Smooth muscle cell (in vitro differentiated cells): ENCODE measurements at regions not wholly inside any gene's neighbourhood (a gene's known extent, or its start where the extent isn't known, plus 50 kb on each side); places are given as distances from the start of the nearest gene placed in this dataset.

Experiments
- DNase-seq: peaks from one replicate; lab custom pipeline; 2025; ENCODE audit not compliant: unreplicated experiment; lab: John Stamatoyannopoulos, UW
- H2AFZ ChIP-seq: fragments of 200-600 bp; sonication (generic); 2 replicates; pipeline ENCODE4 v1.6.0; 2016; ENCODE audit warnings: antibody characterized with exemption, low read depth, mild to moderate bottlenecking
- H3F3A ChIP-seq: fragments of 200-600 bp; sonication (generic); 2 replicates; pipeline ENCODE4 v1.6.0; 2017; ENCODE audit warnings: antibody characterized with exemption, low read depth
- H3K27ac ChIP-seq: fragments of 200-600 bp; sonication (generic); 2 replicates; pipeline ENCODE4 v1.5.1; 2016; ENCODE audit warnings: low read depth, mild to moderate bottlenecking
- H3K27me3 ChIP-seq: fragments of 200-600 bp; sonication (generic); 2 replicates; pipeline ENCODE4 v1.6.1; 2016; ENCODE audit warnings: low read depth, mild to moderate bottlenecking
- H3K36me3 ChIP-seq: fragments of 200-600 bp; sonication (generic); 2 replicates; pipeline ENCODE4 v1.5.1; 2016; ENCODE audit warnings: low read depth
- H3K4me1 ChIP-seq: fragments of 200-600 bp; sonication (generic); 2 replicates; pipeline ENCODE4 v1.5.1; 2016; ENCODE audit warnings: low read depth
- H3K4me2 ChIP-seq: fragments of 200-600 bp; sonication (generic); 2 replicates; pipeline ENCODE4 v1.6.0; 2016; ENCODE audit warnings: mild to moderate bottlenecking
- H3K4me3 ChIP-seq: fragments of 200-600 bp; sonication (generic); 2 replicates; pipeline ENCODE4 v1.5.1; 2016; ENCODE audit warnings: mild to moderate bottlenecking
- H3K79me2 ChIP-seq: fragments of 200-600 bp; sonication (generic); 2 replicates; pipeline ENCODE4 v1.6.0; 2016; ENCODE audit warnings: low read depth, mild to moderate bottlenecking
- H3K9ac ChIP-seq: fragments of 200-600 bp; sonication (generic); 2 replicates; pipeline ENCODE4 v1.6.0; 2016; ENCODE audit warnings: low read depth
- H3K9me3 ChIP-seq: fragments of 200-600 bp; sonication (generic); replicated peaks from 2 replicates; pipeline ENCODE4 v1.5.1; 2016; ENCODE audit warnings: low read depth
- H4K20me1 ChIP-seq: fragments of 200-600 bp; sonication (generic); 2 replicates; pipeline ENCODE4 v1.6.0; 2016; ENCODE audit warnings: low read depth
- CTCF ChIP-seq: fragments of 200-600 bp; sonication (generic); IDR thresholded peaks from 2 replicates; pipeline ENCODE4 v1.5.1; 2017; ENCODE audit warnings: borderline replicate concordance, mild to moderate bottlenecking, antibody characterized with exemption; ENCODE audit not compliant: insufficient read depth, poor library complexity, severe bottlenecking
- WGBS: methylation state at CpG from one replicate; pipeline ENCODE4 v1.1.7; 2016; ENCODE audit warnings: low lambda C conversion rate; 5-methylcytosine and 5-hydroxymethylcytosine counted together

GRCh38 chr2:122543815-122544214 is 788.4 kb downstream of the TSN start:
- Histone ChIP-seq H4K20me1 (no peaks in the 10 kb centered on the region), H3K9ac (no peak overlapping the region), H2AFZ (no peak overlapping the region), H3F3A (no peaks in the 10 kb centered on the region), H3K4me2 (no peak overlapping the region), H3K79me2 (no peaks in the 10 kb centered on the region), H3K36me3 (no peaks in the 10 kb centered on the region), H3K4me3 (no peak overlapping the region), H3K27ac (no peak overlapping the region), H3K27me3 (no peaks in the 10 kb centered on the region), H3K9me3 (no peaks in the 10 kb centered on the region), H3K4me1 (no peaks in the 10 kb centered on the region)
- no peak for TF ChIP-seq CTCF
- 93% methylated on average over 2 of the region's 2 CpGs for WGBS
- DNase-seq = no peak

GRCh38 chr2:122545821-122546220 is 790.4 kb downstream of the TSN start:
- H3F3A ChIP-seq = no peaks in the 10 kb centered on the region
- H3K4me2 ChIP-seq = no peak overlapping the region
- no peaks in the 10 kb centered on the region for H3K9me3 ChIP-seq
- no peak overlapping the region for H3K27ac ChIP-seq
- no peaks in the 10 kb centered on the region for H3K79me2 ChIP-seq
- no peak overlapping the region for H2AFZ ChIP-seq
- no peaks in the 10 kb centered on the region for H3K4me1 ChIP-seq
- no peak for TF ChIP-seq CTCF
- H3K27me3 ChIP-seq = no peaks in the 10 kb centered on the region
- no peaks in the 10 kb centered on the region for H4K20me1 ChIP-seq
- no peak overlapping the region for H3K9ac ChIP-seq
- H3K4me3 ChIP-seq = no peak overlapping the region
- H3K36me3 ChIP-seq = no peaks in the 10 kb centered on the region
- no peak for DNase-seq
- 94% methylated on average over 4 of the region's 4 CpGs for WGBS

GRCh38 chr2:122562775-122563174 is 807.3 kb downstream of the TSN start:
- Histone ChIP-seq H3K9ac (no peak overlapping the region), H3K27ac (no peak overlapping the region), H3K36me3 (no peaks in the 10 kb centered on the region), H3K27me3 (no peaks in the 10 kb centered on the region), H3K79me2 (no peaks in the 10 kb centered on the region), H3K4me3 (no peak overlapping the region), H3K4me2 (no peak overlapping the region), H3K4me1 (no peaks in the 10 kb centered on the region), H4K20me1 (no peaks in the 10 kb centered on the region), H3K9me3 (no peaks in the 10 kb centered on the region), H2AFZ (no peak overlapping the region), H3F3A (no peaks in the 10 kb centered on the region)
- 38% methylated on average over 1 of the region's 1 CpG for WGBS
- no peak for DNase-seq
- TF ChIP-seq CTCF = no peak

- no peak for TF ChIP-seq CTCF
- Histone ChIP-seq H3K79me2 (no peaks in the 10 kb centered on the region), H3K9ac (no peak overlapping the region), H3K9me3 (no peaks in the 10 kb centered on the region), H2AFZ (no peak overlapping the region), H3K4me1 (no peaks in the 10 kb centered on the region), H3F3A (no peaks in the 10 kb centered on the region), H3K4me2 (no peak overlapping the region), H3K27me3 (no peaks in the 10 kb centered on the region), H3K36me3 (no peaks in the 10 kb centered on the region), H3K27ac (no peak overlapping the region), H3K4me3 (no peak overlapping the region), H4K20me1 (no peaks in the 10 kb centered on the region)
- DNase-seq = no peak
- 77% methylated on average over 2 of the region's 2 CpGs for WGBS
Observed at GRCh38 chr2:122563781-122564180, 808.3 kb downstream of the TSN start.
